HEK293 (cell line): ENCODE measurements at regions not wholly inside any gene's neighbourhood (a gene's known extent, or its start where the extent isn't known, plus 50 kb on each side); places are given as distances from the start of the nearest gene placed in this dataset.

ENCODE experiments used
- CTCF ChIA-PET: fragments of 350-600 bp; formaldehyde crosslinking; extraction: SDS; loops from one replicate; lab custom pipeline; 2021; ENCODE audit warnings: antibody characterized with exemption; lab: Yijun Ruan, JAX
- POLR2A ChIA-PET: fragments of 300-600 bp; formaldehyde crosslinking; extraction: SDS; loops from one replicate; lab custom pipeline; 2020; ENCODE audit warnings: antibody characterized with exemption, inconsistent platforms; lab: Yijun Ruan, JAX
- H3K27ac ChIP-seq: fragments of 200-500 bp; sonication (Bioruptor generic); 2 replicates; pipeline ENCODE4 v1.5.1; 2014; ENCODE audit warnings: low read depth, low read length, control low read depth, inconsistent platforms; ENCODE audit errors: extremely low read depth
- H3K36me3 ChIP-seq, 2 experiments: fragments of 200-500 bp in 1 of 2; sonication (Bioruptor generic) in 1 of 2; 1 replicate in 1 of 2; 2 replicates in 1 of 2; pipeline ENCODE4 v1.5.1; 2014 to 2017; ENCODE audit warnings: inconsistent platforms in 2 of 2, low read length in 2 of 2; ENCODE audit not compliant: control insufficient read depth in 2 of 2, insufficient read depth in 1 of 2
- H3K4me1 ChIP-seq: fragments of 200-500 bp; sonication (Bioruptor generic); 2 replicates; pipeline ENCODE4 v1.5.1; 2014; ENCODE audit warnings: mild to moderate bottlenecking, low read length, inconsistent platforms; ENCODE audit not compliant: control insufficient read depth, insufficient read depth
- H3K4me3 ChIP-seq: 2 replicates; pipeline ENCODE4 v1.5.1; 2011; ENCODE audit warnings: low read depth, mild to moderate bottlenecking, control low read depth, low read length, moderate library complexity
- H3K9me3 ChIP-seq: fragments of 200-500 bp; sonication (Bioruptor generic); 2 replicates; pipeline ENCODE4 v1.5.1; 2014; ENCODE audit warnings: low read depth, low read length, inconsistent platforms; ENCODE audit not compliant: control insufficient read depth, insufficient read depth
- BCL11A ChIP-seq: fragments of 450-650 bp; formaldehyde crosslinking; IDR thresholded peaks from 2 replicates; pipeline ENCODE4 v1.5.1; 2016; ENCODE audit warnings: low read depth, missing biosample characterization, missing genetic modification characterization
- EGR2 ChIP-seq: fragments of 450-650 bp; formaldehyde crosslinking; IDR thresholded peaks from 2 replicates; pipeline ENCODE4 v1.5.1; 2016; ENCODE audit warnings: low read depth, missing biosample characterization, missing genetic modification characterization
- HIC1 ChIP-seq: fragments of 450-650 bp; formaldehyde crosslinking; IDR thresholded peaks from 2 replicates; pipeline ENCODE4 v1.5.1; 2016; ENCODE audit warnings: missing biosample characterization, missing genetic modification characterization
- HOXD13 ChIP-seq: sonication (generic); formaldehyde crosslinking; IDR thresholded peaks from 2 replicates; pipeline ENCODE4 v1.8.0; 2022; ENCODE audit warnings: missing genetic modification reagents, borderline replicate concordance
- KLF10 ChIP-seq: fragments of 450-650 bp; IDR thresholded peaks from 2 replicates; pipeline ENCODE4 v1.5.1; 2018; ENCODE audit warnings: missing biosample characterization, mild to moderate bottlenecking, missing genetic modification characterization
- KLF9 ChIP-seq: fragments of 450-650 bp; formaldehyde crosslinking; IDR thresholded peaks from 2 replicates; pipeline ENCODE4 v1.5.1; 2016; ENCODE audit warnings: missing biosample characterization, missing genetic modification characterization, low read depth
- REST ChIP-seq: fragments of 450-650 bp; formaldehyde crosslinking; IDR thresholded peaks from 2 replicates; pipeline ENCODE4 v1.5.1; 2016; ENCODE audit warnings: missing biosample characterization, missing genetic modification characterization
- ZBTB20 ChIP-seq: fragments of 450-650 bp; formaldehyde crosslinking; IDR thresholded peaks from 2 replicates; pipeline ENCODE4 v1.5.1; 2016; ENCODE audit warnings: missing biosample characterization, missing genetic modification characterization
- ZBTB49 ChIP-seq: fragments of 450-650 bp; formaldehyde crosslinking; IDR thresholded peaks from 2 replicates; pipeline ENCODE4 v1.5.1; 2016; ENCODE audit warnings: missing biosample characterization, missing genetic modification characterization, low read depth
- ZEB2 ChIP-seq: fragments of 450-650 bp; formaldehyde crosslinking; IDR thresholded peaks from 2 replicates; pipeline ENCODE4 v1.5.1; 2016; ENCODE audit warnings: missing biosample characterization, missing genetic modification characterization
- ZNF114 ChIP-seq: fragments of 450-650 bp; formaldehyde crosslinking; IDR thresholded peaks from 2 replicates; pipeline ENCODE4 v1.5.0; 2017; ENCODE audit warnings: missing biosample characterization, missing genetic modification characterization
- ZNF221 ChIP-seq: fragments of 450-650 bp; formaldehyde crosslinking; IDR thresholded peaks from 2 replicates; pipeline ENCODE4 v1.5.1; 2017; ENCODE audit warnings: missing biosample characterization, missing genetic modification characterization, borderline replicate concordance
- ZNF514 ChIP-seq: fragments of 450-650 bp; formaldehyde crosslinking; IDR thresholded peaks from 2 replicates; pipeline ENCODE4 v1.5.1; 2016; ENCODE audit warnings: missing biosample characterization, missing genetic modification characterization
- ZNF571 ChIP-seq: fragments of 450-650 bp; formaldehyde crosslinking; IDR thresholded peaks from 2 replicates; pipeline ENCODE4 v1.5.0; 2017; ENCODE audit warnings: missing biosample characterization, missing genetic modification characterization
- ZNF677 ChIP-seq: fragments of 450-650 bp; IDR thresholded peaks from 2 replicates; pipeline ENCODE4 v1.5.0; 2018; ENCODE audit warnings: missing biosample characterization, mild to moderate bottlenecking, missing genetic modification characterization, moderate library complexity
- ZNF747 ChIP-seq: fragments of 450-650 bp; formaldehyde crosslinking; IDR thresholded peaks from 2 replicates; pipeline ENCODE4 v1.5.1; 2016; ENCODE audit warnings: missing biosample characterization, missing genetic modification characterization
- ZNF830 ChIP-seq: fragments of 450-650 bp; IDR thresholded peaks from 2 replicates; pipeline ENCODE4 v1.5.0; 2018; ENCODE audit warnings: missing biosample characterization, missing genetic modification characterization, low read depth, mild to moderate bottlenecking, moderate library complexity

- no peak overlapping the region for H3K27ac ChIP-seq
- POLR2A ChIA-PET = no interaction called here
- no peaks in the 10 kb centered on the region for H3K9me3 ChIP-seq
Observed at GRCh38 chr18:73741946-73742345, 405.7 kb downstream of the FBXO15 start.

GRCh38 chr18:73739098-73739497 lies 408.5 kb downstream of the FBXO15 start:
- Histone ChIP-seq H3K27ac (no peak overlapping the region), H3K4me1 (no peaks in the 10 kb centered on the region), H3K9me3 (no peaks in the 10 kb centered on the region), H3K36me3 (no peaks in the 10 kb centered on the region), H3K4me3 (no peak overlapping the region)
- ChIA-PET POLR2A (no interaction called here), CTCF (no interaction called here)
- TF ChIP-seq BCL11A (tag by site-specific recombination) (no peak), ZNF830 (no peak)

More at GRCh38 chr18:73741946-73742345, 405.7 kb downstream of the FBXO15 start:
- Histone ChIP-seq H3K4me3 (no peak overlapping the region), H3K36me3 (no peaks in the 10 kb centered on the region), H3K4me1 (no peaks in the 10 kb centered on the region)
- TF ChIP-seq REST (tag by site-specific recombination) (no peak), HIC1 (tag by site-specific recombination) (no peak), ZBTB49 (tag by site-specific recombination) (no peak), ZNF514 (tag by site-specific recombination) (no peak), HOXD13 (no peak), EGR2 (tag by site-specific recombination) (no peak), KLF10 (tag by site-specific recombination) (no peak), ZNF221 (no peak), ZEB2 (tag by site-specific recombination) (no peak), ZNF747 (no peak), ZBTB20 (tag by site-specific recombination) (no peak), ZNF571 (tag by site-specific recombination) (no peak), ZNF830 (no peak), ZNF114 (tag by site-specific recombination) (no peak), ZNF677 (tag by site-specific recombination) (no peak), KLF9 (tag by site-specific recombination) (no peak)
- CTCF ChIA-PET = interaction anchor here (1.0 kb wide), 1 partner anchor 10 kb away, joined by 3 read pairs; no protein-coding TSS in a partner anchor
